GM18505 (cell line): ENCODE measurements at regions not wholly inside any gene's neighbourhood (a gene's known extent, or its start where the extent isn't known, plus 50 kb on each side); places are given as distances from the start of the nearest gene placed in this dataset.

Source experiments
- ATAC-seq: cut with Tn5 transposase; IDR thresholded peaks from one replicate; pipeline ENCODE4 v1.9.1; 2021; ENCODE audit not compliant: unreplicated experiment
- POLR2A ChIP-seq: IDR thresholded peaks from 4 replicates; pipeline ENCODE4 v1.6.1; 2011; ENCODE audit warnings: borderline replicate concordance; ENCODE audit not compliant: insufficient read depth, insufficient read length; ENCODE audit errors: extremely low read depth

- ATAC-seq: no peak
- TF ChIP-seq POLR2A: no peak
Measured at GRCh38 chr9:89774858-89775370, 170.1 kb downstream of the GADD45G start.

GRCh38 chr9:89775641-89776040 is 170.8 kb downstream of the GADD45G start:
- no peak for ATAC-seq
- TF ChIP-seq POLR2A: no peak

- ATAC-seq: no peak
- TF ChIP-seq POLR2A: no peak
Measured at GRCh38 chr9:89776795-89777525, 172.1 kb downstream of the GADD45G start.

- no peak for TF ChIP-seq POLR2A
- no peak for ATAC-seq
Measured at GRCh38 chr9:89777544-89777943, 172.7 kb downstream of the GADD45G start.

GRCh38 chr9:89778100-89779090 is 173.6 kb downstream of the GADD45G start:
- no peak for ATAC-seq
- TF ChIP-seq POLR2A: no peak

DNA sequence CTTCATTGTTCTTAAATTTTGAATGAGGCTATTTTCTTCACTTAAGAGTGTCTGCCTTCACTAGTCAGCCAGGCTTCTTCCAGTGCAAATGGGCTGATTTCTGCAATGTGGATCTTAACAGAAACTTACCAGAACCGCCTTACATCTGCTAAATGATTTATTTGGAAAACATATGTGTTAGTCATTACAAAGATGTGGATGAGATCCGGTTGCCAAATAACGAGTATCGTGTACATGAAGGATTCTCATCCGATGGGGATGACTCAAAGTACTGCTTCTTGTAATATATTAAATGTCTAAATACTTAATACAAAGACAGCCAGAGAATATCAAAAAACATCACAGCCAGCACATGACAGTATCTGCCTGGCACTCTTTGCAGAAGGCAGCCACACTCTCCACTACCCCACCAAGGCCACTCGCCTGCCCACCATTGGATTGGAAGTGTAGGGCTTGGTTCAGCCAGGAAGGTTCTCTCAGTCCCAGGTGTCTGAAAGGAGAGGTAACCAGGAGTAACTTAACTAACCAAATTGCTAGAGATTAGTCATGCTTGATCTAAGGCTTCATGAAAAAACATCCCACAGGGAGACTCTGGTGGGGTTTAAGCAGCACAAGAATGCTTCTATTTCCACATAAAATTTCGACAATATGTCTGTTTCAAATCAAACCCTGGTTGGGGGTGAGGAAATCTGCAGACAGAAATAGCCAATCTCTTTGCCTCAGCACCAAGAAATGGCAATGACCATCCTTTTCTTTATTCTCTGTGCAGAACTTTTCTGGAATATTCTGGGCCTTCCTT is 174.8 kb downstream of the GADD45G start:
- no peak for ATAC-seq
- TF ChIP-seq POLR2A: no peak

- no peak for TF ChIP-seq POLR2A
- ATAC-seq: no peak
Measured at GRCh38 chr9:89780959-89781358, 176.1 kb downstream of the GADD45G start.

DNA sequence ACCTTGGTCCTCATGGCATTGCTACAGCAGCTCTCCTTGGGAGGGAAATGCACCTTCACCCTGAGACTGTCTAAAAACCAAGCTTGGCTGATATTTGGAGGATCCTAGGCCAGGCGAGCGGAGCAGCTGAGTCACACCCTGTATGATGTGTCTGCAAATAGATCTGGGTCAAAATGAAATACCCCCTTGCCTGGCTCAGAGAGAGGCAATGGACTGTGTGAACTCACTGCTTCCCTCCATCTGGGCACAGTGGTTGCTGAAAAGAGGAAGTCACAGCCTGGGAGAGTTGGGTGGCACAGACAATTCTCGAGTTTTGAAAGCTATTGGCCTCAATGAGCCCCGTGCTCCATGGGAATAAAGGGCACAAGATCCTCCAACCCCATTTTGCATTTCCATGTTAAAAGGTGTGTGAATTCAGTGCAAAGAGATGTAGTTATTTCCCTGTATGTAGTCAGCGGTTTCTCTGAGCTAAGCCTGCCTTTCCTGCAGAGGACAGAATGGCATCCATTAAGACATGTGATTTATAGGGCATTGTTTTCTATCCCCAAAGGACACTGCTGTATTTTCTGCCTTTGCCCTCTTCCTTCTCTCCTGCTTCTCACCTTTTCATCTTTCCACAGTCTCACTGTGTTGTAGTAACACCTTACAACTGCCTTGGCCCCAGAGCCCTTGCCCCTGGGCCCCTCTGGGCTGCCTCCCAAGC is 177.2 kb downstream of the GADD45G start:
- ATAC-seq: no peak
- no peak for TF ChIP-seq POLR2A

GRCh38 chr9:89786655-89787054 is 181.8 kb downstream of the GADD45G start:
- ATAC-seq: no peak
- TF ChIP-seq POLR2A: no peak

DNA sequence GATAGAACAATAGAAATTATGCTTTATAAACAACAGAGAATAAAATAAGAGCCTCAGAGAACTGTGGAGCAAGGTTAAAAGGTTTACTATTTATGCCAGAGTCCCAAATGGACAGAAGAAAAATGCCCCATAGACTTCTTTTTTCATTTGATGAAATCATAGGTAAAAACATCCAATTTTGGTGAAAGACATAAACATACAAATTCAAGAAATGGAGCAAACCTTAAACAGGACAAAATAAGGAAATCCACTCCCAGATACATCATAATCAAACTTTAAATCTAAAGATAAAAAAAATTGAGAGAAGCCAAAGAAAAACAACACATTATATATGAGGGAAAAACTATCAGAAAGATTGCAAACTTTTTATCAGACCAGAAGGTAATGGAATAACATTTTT is 182.8 kb downstream of the GADD45G start:
- no peak for TF ChIP-seq POLR2A

GRCh38 chr9:89788434-89788833 is 183.6 kb downstream of the GADD45G start:
- no peak for ATAC-seq
- TF ChIP-seq POLR2A: no peak

More for the DNA sequence above, 182.8 kb downstream of the GADD45G start:
- ATAC-seq: no peak

- ATAC-seq: no peak
- no peak for TF ChIP-seq POLR2A
Measured at GRCh38 chr9:89789922-89790510, 185.2 kb downstream of the GADD45G start.
